ENCODE measurements at regions not wholly inside any gene's neighbourhood (a gene's known extent, or its start where the extent isn't known, plus 50 kb on each side); places are given as distances from the start of the nearest gene placed in this dataset.

DNA sequence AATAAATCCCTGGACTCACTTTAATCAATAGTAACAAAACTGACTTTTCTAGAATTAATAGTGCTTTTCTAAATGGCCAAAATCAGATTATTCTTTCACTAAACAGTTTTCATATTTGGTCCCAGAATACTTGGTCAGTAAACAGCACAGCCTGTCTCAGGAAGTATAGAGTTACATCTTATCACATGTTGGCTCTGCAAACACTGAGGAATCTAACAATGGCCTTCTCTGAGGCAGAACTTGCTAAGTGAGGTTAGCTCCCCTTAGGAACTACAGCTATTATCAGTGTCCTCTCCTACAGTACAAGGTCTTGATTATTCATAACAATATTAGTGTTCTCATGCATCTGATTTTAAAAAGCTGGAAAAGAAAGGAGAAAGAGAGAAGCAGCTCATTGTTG, 1622.8 kb downstream of the HACE1 start:
- Histone ChIP-seq H3K4me1 (no peaks in the 10 kb centered on the region), H3K36me3 (no peaks in the 10 kb centered on the region), H3K4me3 (no peak overlapping the region), H3K27ac (no peak overlapping the region), H3K27me3 (no peaks in the 10 kb centered on the region), H3K9me3 (no peaks in the 10 kb centered on the region)
- in situ Hi-C loops (cut with MboI; ENCODE audit: low pct_ligation_motif_present in 1 of 4, low pct_unique_long_range_greater_than_20kb in 1 of 4, low sequenced_read_pairs in 3 of 4), result no loop called here
- intact Hi-C loops (cut with DNase I; ENCODE audit: low total_unique reads), result no loop called here
- DNase-seq, result no peak
- TF ChIP-seq POLR2AphosphoS5 (IDR thresholded peaks at IDR 0.05), result no peak
- TF ChIP-seq POLR2A (IDR thresholded peaks at IDR 0.05), result no peak
- no peak for TF ChIP-seq EP300 (IDR thresholded peaks at IDR 0.05; ENCODE audit: low read depth)
- TF ChIP-seq CTCF (IDR thresholded peaks at IDR 0.05), result no peak

DNA sequence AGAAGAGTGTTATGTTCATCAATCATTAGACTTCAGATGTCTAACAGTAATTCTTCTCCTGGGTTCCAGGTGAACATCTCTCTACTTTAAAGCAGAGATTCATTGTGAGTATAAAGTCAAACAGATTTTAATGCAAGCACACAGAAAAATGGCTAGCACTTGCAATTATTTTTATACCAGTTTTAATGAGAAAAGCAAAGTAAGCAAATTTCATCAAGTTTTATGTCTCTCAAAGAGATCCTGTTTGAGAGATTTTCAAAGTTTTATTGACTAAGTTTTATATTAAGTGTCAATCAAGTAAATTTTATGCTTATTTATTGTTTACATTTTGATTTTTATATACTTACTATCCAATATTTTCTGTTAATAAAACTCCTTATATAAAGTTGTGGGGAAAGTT, 1628.5 kb downstream of the HACE1 start:
- intact Hi-C loops (cut with DNase I; ENCODE audit: low total_unique reads), result no loop called here
- Histone ChIP-seq H3K27ac (no peak overlapping the region), H3K36me3 (no peaks in the 10 kb centered on the region), H3K4me3 (no peak overlapping the region), H3K4me1 (no peaks in the 10 kb centered on the region), H3K27me3 (no peaks in the 10 kb centered on the region), H3K9me3 (no peaks in the 10 kb centered on the region)
- DNase-seq, result no peak
- no peak for TF ChIP-seq EP300 (IDR thresholded peaks at IDR 0.05; ENCODE audit: low read depth)
- TF ChIP-seq CTCF (IDR thresholded peaks at IDR 0.05), result no peak
- no peak for TF ChIP-seq POLR2A (IDR thresholded peaks at IDR 0.05)
- TF ChIP-seq POLR2AphosphoS5 (IDR thresholded peaks at IDR 0.05), result no peak
- in situ Hi-C loops (cut with MboI; ENCODE audit: low pct_ligation_motif_present in 1 of 4, low pct_unique_long_range_greater_than_20kb in 1 of 4, low sequenced_read_pairs in 3 of 4), result no loop called here

GRCh38 chr6:103215847-103216246, 1643.9 kb downstream of the HACE1 start:
- H3K4me3 ChIP-seq, result no peak overlapping the region
- intact Hi-C loops (cut with DNase I; ENCODE audit: low total_unique reads), result no loop called here
- H3K4me1 ChIP-seq, result no peaks in the 10 kb centered on the region
- H3K27ac ChIP-seq, result no peak overlapping the region
- no peaks in the 10 kb centered on the region for H3K36me3 ChIP-seq
- no peaks in the 10 kb centered on the region for H3K27me3 ChIP-seq
- no peaks in the 10 kb centered on the region for H3K9me3 ChIP-seq
- in situ Hi-C loops (cut with MboI; ENCODE audit: low pct_ligation_motif_present in 1 of 4, low pct_unique_long_range_greater_than_20kb in 1 of 4, low sequenced_read_pairs in 3 of 4), result no loop called here
- DNase-seq, result no peak
- no peak for TF ChIP-seq CTCF (IDR thresholded peaks at IDR 0.05)
- TF ChIP-seq EP300 (IDR thresholded peaks at IDR 0.05; ENCODE audit: low read depth), result no peak
- no peak for TF ChIP-seq POLR2A (IDR thresholded peaks at IDR 0.05)
- no peak for TF ChIP-seq POLR2AphosphoS5 (IDR thresholded peaks at IDR 0.05)

- WGBS, 2 donors (ENCODE audit: low coverage in 1 of 2), result 26 to 32% methylated on average over 2 of the region's 2 CpGs
- H3K27me3 ChIP-seq, result no peaks in the 10 kb centered on the region
- no peaks in the 10 kb centered on the region for H3K36me3 ChIP-seq
- no peaks in the 10 kb centered on the region for H3K4me1 ChIP-seq
- intact Hi-C loops (cut with DNase I; ENCODE audit: low total_unique reads) (loop anchor here (5.0 kb wide), 1 partner anchor 997 kb away; no protein-coding TSS in a partner anchor), in situ Hi-C loops (cut with MboI; ENCODE audit: low pct_ligation_motif_present in 1 of 4, low pct_unique_long_range_greater_than_20kb in 1 of 4, low sequenced_read_pairs in 3 of 4) (no loop called here)
- TF ChIP-seq CTCF (IDR thresholded peaks at IDR 0.05) (no peak), POLR2AphosphoS5 (IDR thresholded peaks at IDR 0.05) (no peak), EP300 (IDR thresholded peaks at IDR 0.05; ENCODE audit: low read depth) (no peak), POLR2A (IDR thresholded peaks at IDR 0.05) (no peak)
- no peak overlapping the region for H3K27ac ChIP-seq
- no peak overlapping the region for H3K4me3 ChIP-seq
- H3K9me3 ChIP-seq, result no peaks in the 10 kb centered on the region
- no peak for DNase-seq
Observed at GRCh38 chr6:103210686-103211085, 1649.0 kb downstream of the HACE1 start.
